ENCODE measurements at regions not wholly inside any gene's neighbourhood (a gene's known extent, or its start where the extent isn't known, plus 50 kb on each side); places are given as distances from the start of the nearest gene placed in this dataset.

- DNase-seq: no peak
These were observed 214.2 kb upstream of the TMEM132C start for GRCh38 chr12:128052777-128053176.

GRCh38 chr12:128055567-128055966 is 211.4 kb upstream of the TMEM132C start:
- DNase-seq: no peak

GRCh38 chr12:128056136-128056801 is 210.7 kb upstream of the TMEM132C start:
- DNase-seq: no peak

GRCh38 chr12:128057586-128057985 is 209.4 kb upstream of the TMEM132C start:
- no peak for DNase-seq

- no peak for DNase-seq
These were observed 207.2 kb upstream of the TMEM132C start for GRCh38 chr12:128059621-128060370.

GRCh38 chr12:128068211-128068610 is 198.8 kb upstream of the TMEM132C start:
- DNase-seq: no peak

GRCh38 chr12:128069359-128069997 is 197.5 kb upstream of the TMEM132C start:
- peak; percentile 56 for DNase-seq

GRCh38 chr12:128073937-128074336 is 193.0 kb upstream of the TMEM132C start:
- no peak for DNase-seq

GRCh38 chr12:128075332-128075731 is 191.6 kb upstream of the TMEM132C start:
- DNase-seq: no peak

GRCh38 chr12:128076188-128076587 is 190.8 kb upstream of the TMEM132C start:
- no peak for DNase-seq

- DNase-seq: no peak
These were observed 189.6 kb upstream of the TMEM132C start for GRCh38 chr12:128077211-128077916.

- DNase-seq: no peak
These were observed 189.1 kb upstream of the TMEM132C start for GRCh38 chr12:128077917-128078298.

- DNase-seq: no peak
These were observed 188.5 kb upstream of the TMEM132C start for GRCh38 chr12:128078301-128078971.

GRCh38 chr12:128079446-128079845 is 187.5 kb upstream of the TMEM132C start:
- DNase-seq: no peak

- DNase-seq: no peak
These were observed 183.7 kb upstream of the TMEM132C start for GRCh38 chr12:128083132-128083729.

GRCh38 chr12:128088926-128089325 is 178.0 kb upstream of the TMEM132C start:
- DNase-seq: no peak

GRCh38 chr12:128089961-128090360 is 177.0 kb upstream of the TMEM132C start:
- no peak for DNase-seq

- no peak for DNase-seq
These were observed 175.8 kb upstream of the TMEM132C start for GRCh38 chr12:128091101-128091720.

- no peak for DNase-seq
These were observed 175.0 kb upstream of the TMEM132C start for GRCh38 chr12:128091951-128092382.

GRCh38 chr12:128098730-128099129 is 168.2 kb upstream of the TMEM132C start:
- no peak for DNase-seq

- DNase-seq: no peak
These were observed 163.8 kb upstream of the TMEM132C start for GRCh38 chr12:128103152-128103551.

- no peak for DNase-seq
These were observed 157.7 kb upstream of the TMEM132C start for GRCh38 chr12:128109236-128109635.

All from activated CD8-positive, alpha-beta memory T cell treated with anti-CD3 and anti-CD28 coated beads, Interleukin-2, amount 50 U/mL, for 48 hours (primary cell).